GM23248 (cell line): ENCODE measurements at regions not wholly inside any gene's neighbourhood (a gene's known extent, or its start where the extent isn't known, plus 50 kb on each side); places are given as distances from the start of the nearest gene placed in this dataset.
A peak's percentile ranks its signal among the peaks of the same experiment; 100 is the strongest.

Experiments used
- DNase-seq: peaks from one replicate; pipeline ENCODE4 v3.0.0-alpha.2; 2015
- H2AFZ ChIP-seq: fragments of 200-600 bp; sonication (generic); 2 replicates; pipeline ENCODE4 v1.6.1; 2016; ENCODE audit warnings: antibody characterized with exemption
- H3F3A ChIP-seq: fragments of 200-600 bp; sonication (generic); 2 replicates; pipeline ENCODE4 v1.6.1; 2016; ENCODE audit warnings: mild to moderate bottlenecking, antibody characterized with exemption, mixed run types; ENCODE audit not compliant: insufficient read depth
- H3K27ac ChIP-seq: fragments of 200-600 bp; sonication (generic); 2 replicates; pipeline ENCODE4 v1.5.1; 2016; ENCODE audit warnings: mild to moderate bottlenecking
- H3K27me3 ChIP-seq: fragments of 200-600 bp; sonication (generic); replicated peaks from 2 replicates; pipeline ENCODE4 v1.6.1; 2016; ENCODE audit warnings: mild to moderate bottlenecking; ENCODE audit not compliant: insufficient read depth
- H3K36me3 ChIP-seq: fragments of 200-600 bp; sonication (generic); 2 replicates; pipeline ENCODE4 v1.6.1; 2016; ENCODE audit warnings: low read depth, mild to moderate bottlenecking
- H3K4me1 ChIP-seq: fragments of 200-600 bp; sonication (generic); 2 replicates; pipeline ENCODE4 v1.6.1; 2016; ENCODE audit warnings: mild to moderate bottlenecking; ENCODE audit not compliant: insufficient read depth
- H3K4me2 ChIP-seq: fragments of 200-600 bp; sonication (generic); one replicate; pipeline ENCODE4 v1.6.1; 2016; ENCODE audit warnings: mild to moderate bottlenecking; ENCODE audit not compliant: unreplicated experiment
- H3K4me3 ChIP-seq: fragments of 200-600 bp; sonication (generic); 2 replicates; pipeline ENCODE4 v1.5.1; 2016; ENCODE audit warnings: mild to moderate bottlenecking
- H3K79me2 ChIP-seq: fragments of 200-600 bp; sonication (generic); 2 replicates; pipeline ENCODE4 v1.6.1; 2016; ENCODE audit warnings: mild to moderate bottlenecking; ENCODE audit not compliant: insufficient read depth
- H3K9ac ChIP-seq: fragments of 200-600 bp; sonication (generic); 2 replicates; pipeline ENCODE4 v1.6.1; 2016; ENCODE audit warnings: mild to moderate bottlenecking
- H3K9me2 ChIP-seq: fragments of 200-600 bp; sonication (generic); 2 replicates; pipeline ENCODE4 v1.6.1; 2016; ENCODE audit warnings: mixed run types, mild to moderate bottlenecking, moderate library complexity; ENCODE audit not compliant: insufficient read depth
- H3K9me3 ChIP-seq: fragments of 200-600 bp; sonication (generic); one replicate; pipeline ENCODE4 v1.6.1; 2017; ENCODE audit warnings: low read depth
- H4K20me1 ChIP-seq: fragments of 200-600 bp; sonication (generic); 2 replicates; pipeline ENCODE4 v1.6.0; 2016; ENCODE audit not compliant: insufficient read depth
- EZH2 ChIP-seq: fragments of 200-600 bp; sonication (generic); IDR thresholded peaks from 2 replicates; pipeline ENCODE4 v1.6.1; 2018; ENCODE audit warnings: antibody characterized with exemption, mild to moderate bottlenecking; ENCODE audit not compliant: insufficient read depth, poor library complexity, severe bottlenecking
- EZH2phosphoT487 ChIP-seq: fragments of 200-600 bp; sonication (generic); IDR thresholded peaks from 2 replicates; pipeline ENCODE4 v1.6.1; 2018; ENCODE audit warnings: antibody characterized with exemption, moderate library complexity, mild to moderate bottlenecking, low read depth; ENCODE audit not compliant: insufficient read depth
- WGBS, 2 experiments: methylation state at CpG; one replicate each; pipeline ENCODE4 v1.1.6; 2015 to 2017; ENCODE audit warnings: low lambda C conversion rate in 2 of 2, low coverage in 1 of 2; ENCODE audit errors: missing lambda C conversion rate in 2 of 2; 5-methylcytosine and 5-hydroxymethylcytosine counted together
- in situ Hi-C: fragments of 300-500 bp; cut with MboI; formaldehyde crosslinking; loops from 2 replicates; pipeline ENCODE4 v1.15.0; 2020

DNA sequence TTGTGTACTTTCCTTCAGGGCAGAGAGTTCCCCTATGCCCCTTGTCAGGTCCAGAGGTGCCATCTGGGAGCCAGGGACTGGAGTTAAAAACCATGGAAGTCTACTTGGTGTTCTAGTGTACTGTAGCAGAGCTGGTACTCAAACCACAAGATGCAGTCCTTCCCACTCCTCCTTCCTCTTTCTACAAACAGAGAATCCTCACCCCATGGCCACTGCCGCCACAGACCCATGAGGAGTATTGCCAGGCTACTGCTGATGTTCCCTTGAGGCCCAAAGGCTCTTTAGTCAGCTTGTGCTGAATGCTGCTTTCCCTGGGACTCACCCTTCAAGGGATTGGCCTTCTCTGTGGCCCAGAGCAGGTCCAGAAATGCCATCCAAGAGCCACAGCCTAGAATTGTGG is 229.2 kb upstream of the ZPLD1 start:
- H3K27ac ChIP-seq, result no peak overlapping the region
- no peaks in the 10 kb centered on the region for H3K79me2 ChIP-seq
- no peaks in the 10 kb centered on the region for H3K36me3 ChIP-seq
- in situ Hi-C loops, result no loop called here
- H3K9ac ChIP-seq, result no peak overlapping the region
- H2AFZ ChIP-seq, result no peak overlapping the region
- no peaks in the 10 kb centered on the region for H3K9me3 ChIP-seq
- no peaks in the 10 kb centered on the region for H3K9me2 ChIP-seq
- H3K4me3 ChIP-seq, result no peak overlapping the region
- no peak for DNase-seq
- TF ChIP-seq EZH2phosphoT487, result no peak
- peaks cover 18% of the 10 kb centered on the region for H3K4me1 ChIP-seq
- no peaks in the 10 kb centered on the region for H4K20me1 ChIP-seq
- H3K4me2 ChIP-seq, result no peak overlapping the region
- H3K27me3 ChIP-seq, result no peaks in the 10 kb centered on the region
- H3F3A ChIP-seq, result peaks cover 12% of the 10 kb centered on the region; the same call in 1 of the 2 replicates
- 94 to 100% methylated on average over 1 of the region's 1 CpG for WGBS, 2 experiments

DNA sequence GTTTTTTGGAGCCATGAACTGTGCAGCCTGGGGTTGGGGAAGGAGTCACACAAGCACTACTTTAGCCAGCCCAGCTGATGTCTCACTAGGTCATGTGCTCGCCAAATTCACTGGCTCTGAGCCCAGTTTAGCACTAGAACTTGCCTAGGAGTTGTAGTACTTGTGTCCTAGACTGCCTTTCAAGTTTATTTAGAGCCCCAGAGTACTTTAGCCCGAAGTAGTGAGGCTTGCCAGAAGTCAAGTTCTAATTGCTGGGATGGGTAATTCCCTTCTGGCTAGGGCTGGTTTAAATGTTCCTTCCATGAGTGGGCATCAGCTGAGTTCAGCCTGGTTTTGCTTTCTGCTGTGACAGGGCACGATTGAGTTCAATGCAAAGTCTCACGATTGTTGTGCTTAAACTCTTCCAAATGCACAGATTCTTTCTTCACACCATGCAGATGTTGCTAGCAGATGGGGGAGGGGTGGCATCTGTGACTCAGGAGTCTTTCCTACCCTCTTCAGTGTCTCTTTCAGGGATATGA is 228.2 kb upstream of the ZPLD1 start:
- WGBS, 2 experiments, result 4 to 5% methylated on average over 4 of the region's 4 CpGs
- Histone ChIP-seq H3K9ac (peak overlapping the region; percentile 23), H4K20me1 (no peaks in the 10 kb centered on the region), H3F3A (peaks cover 12% of the 10 kb centered on the region; the same call in 1 of the 2 replicates), H3K36me3 (no peaks in the 10 kb centered on the region), H3K27me3 (no peaks in the 10 kb centered on the region), H3K4me1 (peaks cover 16% of the 10 kb centered on the region), H2AFZ (peak overlapping the region; percentile 38), H3K79me2 (no peaks in the 10 kb centered on the region), H3K4me3 (no peak overlapping the region), H3K4me2 (peak overlapping the region; percentile 55), H3K9me2 (no peaks in the 10 kb centered on the region), H3K9me3 (no peaks in the 10 kb centered on the region), H3K27ac (peak overlapping the region; percentile 30)
- TF ChIP-seq EZH2phosphoT487 (no peak), EZH2 (no peak)
- in situ Hi-C loops, result no loop called here
- peak; percentile 80 for DNase-seq

DNA sequence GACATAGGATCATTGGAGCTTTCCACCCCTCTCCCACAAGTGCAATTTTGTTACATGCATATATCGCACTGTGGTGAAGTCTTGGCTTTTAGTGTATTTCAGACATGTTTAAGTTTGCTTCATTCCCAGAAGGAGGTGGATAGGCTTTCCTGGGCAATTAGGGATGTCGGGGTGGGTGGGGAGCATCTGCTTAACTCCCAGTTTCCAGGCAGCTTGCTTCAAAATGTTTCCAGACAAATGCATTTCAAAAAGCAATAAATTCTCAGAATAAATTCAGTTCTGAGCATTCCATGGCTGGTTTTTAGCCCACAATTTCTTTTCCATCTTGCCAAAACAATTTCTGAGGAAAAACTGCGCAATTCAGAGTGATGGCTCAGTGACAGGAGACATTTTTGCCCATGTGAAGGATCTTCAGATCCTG is 227.7 kb upstream of the ZPLD1 start:
- DNase-seq, result peak; percentile 30
- no peak for TF ChIP-seq EZH2phosphoT487
- no peak for TF ChIP-seq EZH2
- no peak overlapping the region for H3K4me3 ChIP-seq

DNA sequence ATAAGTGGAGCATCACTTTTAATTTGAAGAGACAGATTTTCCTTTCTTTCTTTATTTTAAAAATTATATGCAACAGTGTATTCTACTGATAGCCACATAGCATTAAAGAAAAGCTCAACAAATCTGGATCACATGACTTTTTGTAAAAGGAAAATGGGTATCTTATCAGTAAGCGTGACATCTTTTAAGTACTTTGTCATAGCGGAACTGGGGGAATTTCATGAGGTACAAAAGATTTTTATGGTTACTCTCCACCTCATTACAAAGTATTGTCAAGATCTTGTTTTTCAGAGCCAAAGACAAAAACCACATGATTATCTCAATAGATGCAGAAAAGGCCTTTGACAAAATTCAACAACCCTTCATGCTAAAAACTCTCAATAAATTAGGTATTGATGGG is 219.6 kb upstream of the ZPLD1 start:
- Histone ChIP-seq H3K4me2 (no peak overlapping the region), H3F3A (no peaks in the 10 kb centered on the region), H3K79me2 (no peaks in the 10 kb centered on the region), H3K4me1 (no peaks in the 10 kb centered on the region), H3K4me3 (no peak overlapping the region), H3K9me3 (no peaks in the 10 kb centered on the region), H2AFZ (no peak overlapping the region), H3K9me2 (no peaks in the 10 kb centered on the region), H3K36me3 (no peaks in the 10 kb centered on the region), H3K9ac (no peak overlapping the region), H3K27me3 (no peaks in the 10 kb centered on the region), H4K20me1 (no peaks in the 10 kb centered on the region), H3K27ac (no peak overlapping the region)
- WGBS, 2 experiments, result 95% methylated on average over 2 of the region's 2 CpGs
- no peak for DNase-seq
- TF ChIP-seq EZH2, result no peak
- TF ChIP-seq EZH2phosphoT487, result no peak
- in situ Hi-C loops, result no loop called here

More for the DNA sequence above, 227.7 kb upstream of the ZPLD1 start:
- H3K9ac ChIP-seq, result peak overlapping the region; percentile 23
- no peaks in the 10 kb centered on the region for H4K20me1 ChIP-seq
- no peaks in the 10 kb centered on the region for H3K36me3 ChIP-seq
- peaks cover 12% of the 10 kb centered on the region; the same call in 1 of the 2 replicates for H3F3A ChIP-seq
- H2AFZ ChIP-seq, result 0 out of 2 replicates have a peak overlapping the region, but pooled peaks have one; percentile 38
- H3K79me2 ChIP-seq, result no peaks in the 10 kb centered on the region
- WGBS, 2 experiments, result 38 to 44% methylated on average over 3 of the region's 3 CpGs
- in situ Hi-C loops, result no loop called here
- H3K9me3 ChIP-seq, result no peaks in the 10 kb centered on the region
- peak overlapping the region; percentile 30 for H3K27ac ChIP-seq
- peak overlapping the region; percentile 55 for H3K4me2 ChIP-seq
- H3K4me1 ChIP-seq, result peaks cover 16% of the 10 kb centered on the region
- H3K9me2 ChIP-seq, result no peaks in the 10 kb centered on the region
- H3K27me3 ChIP-seq, result no peaks in the 10 kb centered on the region
